Activated CD4-positive, alpha-beta T cell treated with anti-CD3 and anti-CD28 coated beads, Interleukin-2, amount 50 U/mL, for 16 hours (primary cell): ENCODE measurements at regions not wholly inside any gene's neighbourhood (a gene's known extent, or its start where the extent isn't known, plus 50 kb on each side); places are given as distances from the start of the nearest gene placed in this dataset.

ENCODE experiments used
- DNase-seq: peaks from one replicate; pipeline ENCODE4 v3.0.0-alpha.2; 2020

DNA sequence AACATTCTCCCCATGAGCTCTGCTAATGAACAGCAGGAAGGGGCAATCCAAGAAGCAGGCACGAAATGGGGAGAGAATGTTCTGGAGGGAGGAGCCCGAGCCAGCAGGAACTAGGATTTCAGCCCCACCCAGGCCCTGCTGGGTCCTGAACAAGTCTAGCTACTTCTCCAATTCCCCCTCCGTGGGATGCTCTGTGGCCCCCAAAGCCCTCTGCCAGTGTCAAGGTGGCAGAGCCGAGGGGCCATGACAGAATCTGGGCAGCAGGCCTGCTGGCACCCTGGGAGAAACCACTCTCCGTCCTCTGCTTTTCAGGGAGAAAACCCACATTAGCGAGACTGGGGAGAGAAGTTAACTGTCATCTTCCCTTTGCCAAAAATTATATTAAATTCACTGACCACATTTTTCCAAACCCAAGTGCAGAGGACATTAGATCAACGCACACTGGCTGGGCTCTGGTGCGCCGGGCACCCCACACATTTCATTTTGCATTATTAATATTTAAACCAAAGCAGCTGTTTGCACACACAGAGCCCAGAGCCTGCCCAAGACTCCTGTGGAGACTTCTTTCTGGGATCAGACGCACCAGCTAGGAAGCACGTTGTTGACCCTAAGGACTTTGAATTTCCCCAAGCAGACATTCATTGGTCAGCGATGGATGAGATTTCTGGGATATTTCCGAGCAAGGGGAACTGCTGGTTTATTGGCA is 80.2 kb upstream of the PKDCC start:
- no peak for DNase-seq

DNA sequence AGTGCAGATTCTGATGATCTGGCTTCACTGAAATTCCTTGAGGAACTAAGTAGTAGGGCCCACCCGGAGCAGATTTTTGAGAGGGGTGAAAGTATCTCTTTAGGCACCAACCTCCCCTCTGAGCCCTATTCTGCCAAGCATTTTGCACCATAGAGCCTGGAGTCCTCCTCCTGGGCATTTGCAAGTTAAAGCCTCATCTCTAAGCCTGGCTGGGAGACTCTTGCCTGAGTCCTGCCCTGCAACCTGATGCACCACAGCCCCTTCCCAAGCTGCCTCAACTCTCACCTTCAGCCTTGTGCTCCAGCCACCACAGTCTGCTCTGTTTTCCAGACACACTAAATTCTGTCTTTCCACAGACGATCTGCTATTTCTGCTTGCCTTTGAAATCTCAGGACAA is 79.6 kb upstream of the PKDCC start:
- DNase-seq, result no peak

DNA sequence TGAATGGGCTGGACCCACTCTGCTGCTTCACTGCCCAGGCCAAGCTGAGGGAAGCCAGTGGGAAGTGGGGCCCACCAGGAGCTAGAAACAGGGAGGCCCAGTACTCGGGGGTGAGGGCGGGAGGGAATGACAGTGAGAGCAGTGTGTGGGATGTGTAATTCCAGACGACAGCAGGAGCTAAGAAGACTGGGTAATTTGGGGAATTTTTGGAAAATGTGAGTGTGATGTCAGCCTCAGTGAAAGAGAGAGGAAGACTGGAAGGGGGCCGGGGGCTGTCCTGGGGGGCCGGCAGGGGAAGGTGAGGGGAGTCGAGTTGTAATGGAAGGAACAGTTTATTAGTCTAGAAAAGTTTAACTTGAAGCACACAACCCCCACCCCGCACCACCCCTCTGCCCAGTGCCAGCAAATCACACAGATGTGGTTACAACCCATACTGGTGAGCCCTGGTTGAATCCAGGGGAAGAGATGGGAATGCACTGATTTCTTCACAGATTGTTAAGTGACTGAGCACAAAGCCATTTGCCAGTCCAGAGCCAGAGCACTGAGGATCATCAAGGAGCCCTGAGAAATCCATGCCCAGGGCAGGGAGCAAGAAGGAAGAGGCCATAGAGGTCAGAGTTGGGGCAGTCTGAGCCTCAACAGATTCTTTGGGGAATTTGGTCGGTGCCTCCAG is 76.7 kb upstream of the PKDCC start:
- DNase-seq, result no peak

DNA sequence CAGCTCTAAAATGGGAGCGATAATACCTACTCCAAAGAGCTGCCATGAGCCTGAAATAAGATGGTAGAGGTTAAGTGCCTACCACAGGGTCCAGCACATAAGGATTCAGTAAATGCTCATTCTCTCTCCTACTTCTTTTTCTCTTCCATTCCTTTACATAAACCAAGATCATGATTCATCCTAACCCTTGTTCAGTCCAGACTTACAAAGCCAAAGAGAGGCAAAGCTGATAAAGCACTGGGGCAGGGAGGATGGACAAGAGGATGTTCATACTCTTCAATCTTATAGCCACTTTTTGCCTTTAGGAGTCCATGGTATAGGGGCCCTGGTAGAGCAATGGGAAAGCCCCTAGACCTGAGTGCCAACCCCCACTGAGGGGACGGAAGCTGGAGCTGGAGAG is 75.6 kb upstream of the PKDCC start:
- no peak for DNase-seq

DNA sequence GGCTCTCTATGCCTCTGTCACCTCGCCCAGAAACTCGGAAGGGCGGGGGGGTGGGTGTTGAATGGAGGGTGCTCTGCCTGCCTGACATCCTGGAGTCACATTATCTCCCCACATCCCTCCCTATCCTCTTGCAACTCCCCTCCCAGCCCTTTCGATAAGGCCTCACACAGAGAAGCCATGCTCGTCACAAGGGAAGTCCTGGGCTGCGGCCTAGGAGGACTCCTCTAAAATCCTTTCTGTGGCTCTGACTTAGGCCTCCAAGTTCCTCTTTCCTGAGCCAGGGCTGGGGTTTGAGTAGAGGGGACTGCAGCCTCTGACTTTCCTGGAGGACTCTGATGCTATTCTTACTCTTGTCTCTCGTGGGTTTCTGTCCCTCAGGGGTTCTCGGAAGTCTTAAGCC is 75.0 kb upstream of the PKDCC start:
- DNase-seq, result no peak

DNA sequence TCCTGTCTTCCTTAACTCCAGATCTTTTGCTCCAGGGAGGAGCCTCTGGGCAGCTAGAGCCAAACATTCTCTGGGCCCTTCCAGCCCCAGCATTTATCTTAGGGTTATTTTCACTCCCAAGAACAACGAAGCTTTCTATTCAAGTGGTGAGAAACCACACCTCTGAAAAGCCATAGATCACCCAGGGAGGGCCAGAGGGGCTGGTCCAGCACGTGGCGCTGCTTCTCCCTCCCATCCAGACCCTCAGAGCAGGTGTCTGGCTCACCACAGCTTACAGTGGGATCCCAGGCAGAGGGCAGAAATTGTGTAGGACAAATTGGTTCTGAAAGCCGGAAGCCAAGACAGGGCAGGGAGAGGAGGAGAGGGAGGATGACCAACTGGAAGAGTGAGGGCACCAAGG is 74.0 kb upstream of the PKDCC start:
- no peak for DNase-seq

DNA sequence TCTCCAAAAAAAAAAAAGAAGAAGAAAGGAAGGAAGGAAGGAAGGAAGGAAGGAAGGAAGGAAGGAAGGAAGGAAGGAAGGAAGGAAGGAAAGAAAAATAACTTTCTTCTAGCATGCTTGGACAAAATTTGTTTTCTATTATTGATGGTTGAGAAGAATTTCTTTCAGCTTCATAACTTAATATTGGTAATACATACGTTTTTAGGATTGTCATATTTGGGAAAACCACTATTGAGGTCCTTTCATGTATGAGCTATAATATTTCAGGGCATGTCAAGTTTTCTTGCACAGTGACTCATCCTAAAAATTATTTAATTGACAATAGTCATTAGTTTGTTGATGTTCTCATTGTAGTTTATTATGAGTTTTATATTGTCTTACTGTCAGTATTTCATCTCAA is 66.4 kb upstream of the PKDCC start:
- DNase-seq, result no peak

DNA sequence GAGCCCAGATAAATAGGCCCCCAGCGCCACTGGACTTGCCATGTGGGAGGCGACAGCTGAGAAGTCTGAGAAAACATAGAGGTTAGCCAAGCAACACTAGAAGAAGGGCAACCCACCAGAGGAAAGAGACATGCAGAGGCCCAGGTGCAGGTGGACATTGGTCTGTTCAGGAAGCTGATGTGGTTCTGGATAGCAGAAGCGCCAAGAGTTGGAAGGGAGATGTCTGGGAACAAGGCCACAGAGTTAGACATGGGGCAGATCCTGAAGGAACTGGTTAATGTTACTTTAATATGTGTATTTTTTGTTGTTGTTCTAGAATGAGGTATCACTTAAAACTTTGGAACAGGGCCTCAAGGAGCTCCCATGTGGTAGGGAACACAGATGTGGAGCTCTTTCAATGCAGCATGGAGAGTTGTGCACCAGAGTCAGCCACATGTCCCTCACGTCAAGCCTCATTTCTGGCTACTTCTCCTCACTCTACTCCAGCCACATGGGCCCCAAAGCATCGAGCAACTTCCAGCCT is 62.2 kb upstream of the PKDCC start:
- DNase-seq, result no peak

DNA sequence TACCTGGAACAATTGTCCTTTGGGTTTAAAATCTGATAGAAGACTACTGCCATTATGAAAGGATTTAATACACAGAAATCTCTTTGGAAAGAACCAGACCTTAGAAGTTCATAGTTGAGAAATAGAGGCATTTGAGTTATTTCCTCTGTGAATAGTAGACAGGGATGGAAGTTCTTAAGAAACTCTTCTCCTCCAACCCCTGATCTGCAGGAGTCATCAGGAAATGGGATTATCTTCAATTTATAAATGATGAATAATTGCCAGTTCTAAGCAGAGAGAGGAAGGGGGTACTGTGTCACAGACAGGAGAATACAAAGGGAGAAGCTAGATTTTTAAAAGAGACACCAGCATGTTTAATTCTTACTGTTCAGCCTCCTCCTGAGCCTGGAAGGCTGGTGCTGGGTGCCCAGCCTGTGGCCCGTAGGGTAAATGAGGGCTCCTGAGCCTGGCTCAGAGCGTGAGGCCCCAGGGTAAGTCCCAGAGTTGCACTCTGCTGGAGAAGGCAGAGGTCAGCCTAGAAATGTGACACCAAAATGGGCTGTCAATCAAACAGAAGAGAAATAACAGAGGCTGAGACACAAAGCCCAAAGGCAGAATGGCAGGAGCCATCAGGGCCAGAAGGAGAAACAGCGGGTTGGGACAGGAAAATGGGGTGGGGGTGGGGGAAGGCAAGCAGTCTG is 58.2 kb upstream of the PKDCC start:
- DNase-seq, result no peak

DNA sequence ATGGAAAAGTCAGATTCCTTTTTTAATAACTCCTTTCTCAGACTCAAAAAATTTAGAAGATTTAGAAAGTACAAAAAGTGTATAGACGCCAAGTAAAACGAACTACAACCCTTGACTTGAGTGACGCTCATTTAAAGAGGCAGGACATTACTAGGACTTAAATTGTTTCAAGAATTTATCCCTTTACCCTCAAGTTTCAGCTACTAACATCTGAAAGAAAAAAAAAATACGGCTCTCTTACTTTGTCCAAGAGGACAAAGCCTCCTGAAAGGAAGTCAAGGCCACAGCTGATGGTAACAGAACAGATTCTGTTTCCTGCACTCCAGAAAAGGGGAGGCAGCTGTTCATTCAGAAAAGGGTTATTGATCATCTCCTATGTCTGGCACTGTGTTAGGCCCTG is 57.6 kb upstream of the PKDCC start:
- DNase-seq, result no peak

DNA sequence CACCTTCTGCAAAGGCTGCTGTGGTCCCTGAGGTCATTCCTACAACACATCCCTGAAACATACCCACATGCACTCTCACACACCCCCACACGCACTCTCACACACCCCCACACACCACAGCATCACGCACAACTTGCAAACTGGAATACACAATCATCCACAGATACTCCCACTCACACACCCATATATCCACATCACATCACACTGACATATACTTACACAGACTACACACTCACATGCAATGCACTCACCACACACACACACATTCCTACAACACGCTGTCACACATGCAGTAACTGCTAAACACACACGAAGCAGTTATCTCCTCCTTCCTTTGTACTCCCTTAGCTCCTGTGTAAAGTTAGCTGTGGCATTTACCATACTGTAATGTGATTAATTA is 57.1 kb upstream of the PKDCC start:
- no peak for DNase-seq

DNA sequence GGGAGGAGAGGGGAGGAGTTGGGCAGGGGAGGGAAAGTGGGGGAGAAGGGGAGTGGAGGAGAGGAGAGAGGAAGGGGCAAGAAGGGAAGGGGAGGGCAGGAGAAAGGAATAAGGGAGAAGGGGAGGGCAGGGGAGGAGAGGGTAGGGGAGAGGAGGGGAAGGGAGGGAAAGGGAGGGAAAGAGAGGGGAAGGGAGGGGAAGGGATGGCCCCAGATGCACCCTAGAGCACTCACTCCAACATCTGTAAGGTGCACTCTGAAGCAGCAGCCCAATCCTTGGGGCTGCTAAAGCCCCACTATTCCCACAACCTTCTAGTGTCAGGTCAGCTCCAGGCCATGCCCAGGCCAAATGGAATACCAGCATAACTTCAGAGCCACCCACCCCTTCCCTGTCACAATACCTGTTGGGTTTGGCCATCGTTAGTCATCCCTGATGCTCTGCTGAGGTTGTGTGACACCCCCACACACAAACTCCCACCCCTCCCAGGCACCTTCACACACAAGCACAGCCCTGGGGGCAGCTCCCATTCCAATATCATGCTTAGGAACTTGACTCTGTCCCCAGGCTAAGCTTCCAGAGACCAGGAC is 55.7 kb upstream of the PKDCC start:
- no peak for DNase-seq

DNA sequence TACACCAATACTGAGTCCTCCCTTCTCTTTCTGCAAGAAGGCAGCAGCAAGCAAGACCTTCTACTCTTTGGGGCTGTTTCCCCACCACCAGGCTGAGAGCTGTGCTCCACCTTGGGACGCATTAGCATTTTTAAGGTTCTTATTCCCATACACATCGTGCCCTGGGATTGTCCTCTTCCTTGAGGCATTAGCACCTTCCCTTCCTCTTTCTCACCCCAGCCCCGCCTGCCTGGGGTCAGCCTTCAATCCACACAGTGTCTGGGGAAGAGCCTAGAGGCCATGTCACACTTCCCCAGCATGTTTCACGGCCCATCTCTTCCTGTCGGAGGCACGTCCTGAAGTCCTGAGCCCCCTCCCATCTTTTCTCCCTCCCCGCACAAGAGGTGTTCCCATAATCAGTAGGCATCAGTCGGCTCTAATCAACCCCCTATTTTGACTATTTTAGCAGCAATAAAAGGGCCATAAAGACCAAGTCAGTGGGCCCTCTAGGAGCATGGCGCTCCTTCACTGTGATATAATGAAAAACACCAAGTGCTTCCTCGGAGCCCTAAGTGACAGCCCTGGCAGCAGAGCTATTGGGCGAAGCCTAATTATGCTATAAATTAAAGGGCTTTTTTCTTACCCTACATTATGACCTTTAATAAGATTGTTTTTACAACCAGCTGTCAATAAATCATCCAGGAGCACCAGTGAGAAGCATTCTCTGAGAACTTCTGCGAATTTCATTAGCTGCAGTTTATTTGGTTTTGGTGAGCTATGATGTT is 55.0 kb upstream of the PKDCC start:
- DNase-seq, result no peak

DNA sequence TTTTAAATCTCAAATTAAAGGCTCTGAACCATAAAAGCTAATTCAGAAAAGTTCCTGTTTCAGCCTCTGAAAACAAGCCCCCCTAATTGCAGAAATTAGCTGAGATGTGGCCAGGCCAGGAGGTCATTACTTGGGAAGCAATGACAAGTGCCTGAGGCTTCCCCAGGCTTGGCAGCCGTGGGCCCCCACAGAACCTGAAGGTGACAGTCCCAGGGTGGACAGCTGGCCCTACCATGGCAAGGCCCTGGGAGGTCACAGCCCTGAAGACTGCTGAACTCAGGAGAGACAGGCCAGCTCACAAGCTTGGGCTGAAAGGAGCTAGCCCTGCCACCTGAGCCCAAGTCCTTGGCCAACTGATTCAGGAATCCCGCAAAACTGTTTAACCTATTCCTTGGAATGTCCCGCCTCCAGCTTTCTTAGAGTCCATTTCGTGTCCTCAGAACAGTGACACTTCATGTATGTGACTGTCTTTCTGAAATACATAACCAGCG is 54.3 kb upstream of the PKDCC start:
- no peak for DNase-seq

DNA sequence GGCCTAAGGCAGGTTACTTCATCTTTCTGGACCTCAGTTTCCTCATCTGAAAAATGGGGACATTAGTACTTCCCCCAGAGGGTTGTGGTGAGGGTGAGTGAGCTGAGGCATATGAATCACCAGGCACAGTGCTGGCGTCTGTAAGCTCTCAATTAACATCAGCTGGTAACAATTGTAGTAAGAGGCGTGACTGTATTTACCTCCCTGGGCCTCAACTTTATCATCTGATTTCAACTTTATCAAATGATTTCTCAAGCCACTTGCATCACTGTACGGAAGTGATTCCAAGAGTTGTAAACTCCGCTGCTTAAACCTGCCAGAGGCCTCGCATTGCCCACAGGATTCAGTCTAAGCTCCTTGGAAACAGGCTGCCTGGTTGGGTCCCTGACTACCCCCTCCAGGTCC is 53.6 kb upstream of the PKDCC start:
- no peak for DNase-seq

DNA sequence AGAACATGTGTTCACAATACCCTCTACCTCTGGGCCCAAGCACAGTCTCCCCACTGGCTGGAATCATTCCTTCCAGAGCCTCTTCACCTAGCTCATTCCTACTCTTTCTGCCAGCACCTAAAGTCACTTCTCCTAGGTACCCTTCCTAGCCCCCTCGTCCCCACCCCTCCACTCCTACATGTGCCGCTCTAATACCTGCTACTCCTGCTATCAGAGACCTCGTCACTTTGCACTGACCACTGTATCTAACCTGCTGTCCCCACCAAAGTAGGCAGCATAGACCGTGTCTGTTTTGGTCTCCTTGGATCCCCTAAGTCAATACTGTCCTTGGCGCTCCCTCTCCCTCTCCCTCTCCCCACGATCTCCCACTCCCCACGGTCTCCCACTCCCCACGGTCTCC is 53.2 kb upstream of the PKDCC start:
- no peak for DNase-seq

DNA sequence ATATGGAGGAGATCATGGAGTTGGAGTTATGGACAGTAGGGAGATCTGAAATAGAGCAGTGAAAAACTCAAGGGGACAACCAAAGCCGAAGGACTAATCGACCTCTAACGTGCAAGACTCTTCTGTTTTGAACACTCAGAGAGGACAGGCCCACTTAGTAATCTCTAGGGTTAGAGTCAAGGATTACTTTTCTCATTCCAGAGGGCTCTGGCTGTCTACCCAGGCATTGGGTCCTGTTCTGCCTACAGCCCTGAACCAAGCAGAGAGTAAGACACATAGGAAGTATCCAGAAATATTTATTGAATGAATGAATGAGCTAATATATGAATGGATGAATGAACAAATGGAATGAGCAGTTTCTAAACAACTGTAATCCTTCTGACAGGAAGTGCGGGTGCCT is 50.3 kb upstream of the PKDCC start:
- no peak for DNase-seq
